CD4-positive, alpha-beta memory T cell (primary cell): ENCODE measurements at regions not wholly inside any gene's neighbourhood (a gene's known extent, or its start where the extent isn't known, plus 50 kb on each side); places are given as distances from the start of the nearest gene placed in this dataset.

Source experiments
- CTCF ChIA-PET: fragments of 350-600 bp; sonication (Branson Sonifier 250); formaldehyde crosslinking; loops from one replicate; lab custom pipeline; 2021; ENCODE audit warnings: inconsistent platforms; ENCODE audit not compliant: partially characterized antibody; lab: Charles Lee
- POLR2A ChIA-PET: fragments of 350-600 bp; sonication (Branson Sonifier 250); formaldehyde crosslinking; loops from one replicate; lab custom pipeline; 2021; ENCODE audit not compliant: partially characterized antibody; lab: Charles Lee
- DNase-seq, 5 donors: peaks; one replicate each; pipeline versions ENCODE4 v3.0.0 to v3.0.0-alpha.2; 2020 to 2022; ENCODE audit warnings: mixed read lengths in 1 of 5
- H3K27ac ChIP-seq: one replicate; pipeline ENCODE4 v1.7.0; 2013; ENCODE audit warnings: low read depth, low read length
- H3K27me3 ChIP-seq: 2 replicates; pipeline ENCODE4 v1.7.0; 2013; ENCODE audit warnings: mild to moderate bottlenecking, low read length, moderate library complexity; ENCODE audit not compliant: insufficient read depth
- H3K36me3 ChIP-seq: 2 replicates; pipeline ENCODE4 v1.7.0; 2013; ENCODE audit warnings: mild to moderate bottlenecking, low read length, moderate library complexity; ENCODE audit not compliant: insufficient read depth
- H3K4me1 ChIP-seq: 2 replicates; pipeline ENCODE4 v1.7.0; 2013; ENCODE audit warnings: mild to moderate bottlenecking, low read length, moderate library complexity; ENCODE audit not compliant: insufficient read depth
- H3K4me3 ChIP-seq, 2 donors: one replicate each; pipeline ENCODE4 v1.7.0; 2013; ENCODE audit warnings: low read length in 2 of 2, mild to moderate bottlenecking in 1 of 2
- H3K9me3 ChIP-seq, 2 donors: one replicate each; pipeline ENCODE4 v1.7.0; 2013; ENCODE audit warnings: low read length in 2 of 2, control low read depth in 1 of 2; ENCODE audit not compliant: control insufficient read depth in 1 of 2
- H3K27ac Mint-ChIP-seq, 7 donors: one replicate each; pipeline ENCODE4 v1.8.0; 2020 to 2021; ENCODE audit warnings: mixed read lengths in 7 of 7, mild to moderate bottlenecking in 6 of 7, inconsistent platforms in 3 of 7, moderate library complexity in 3 of 7
- H3K27me3 Mint-ChIP-seq, 2 donors: one replicate each; pipeline ENCODE4 v1.8.0; 2020 to 2021; ENCODE audit warnings: mixed read lengths in 2 of 2
- H3K36me3 Mint-ChIP-seq, 2 donors: one replicate each; pipeline ENCODE4 v1.8.0; 2020 to 2021; ENCODE audit warnings: mixed read lengths in 2 of 2, inconsistent platforms in 1 of 2, mild to moderate bottlenecking in 1 of 2
- H3K4me1 Mint-ChIP-seq, 4 donors: one replicate each; pipeline ENCODE4 v1.8.0; 2020 to 2021; ENCODE audit warnings: mixed read lengths in 4 of 4, mild to moderate bottlenecking in 1 of 4
- H3K4me3 Mint-ChIP-seq, 8 donors: one replicate each; pipeline ENCODE4 v1.8.0; 2020 to 2021; ENCODE audit warnings: mixed read lengths in 8 of 8, mild to moderate bottlenecking in 7 of 8, moderate library complexity in 6 of 8, inconsistent platforms in 3 of 8
- H3K9me3 Mint-ChIP-seq, 8 donors: one replicate each; pipeline ENCODE4 v1.8.0; 2020 to 2021; ENCODE audit warnings: mixed read lengths in 8 of 8, mild to moderate bottlenecking in 5 of 8, inconsistent platforms in 3 of 8, moderate library complexity in 1 of 8
- intact Hi-C: fragments of 100-400 bp; cut with micrococcal nuclease; formaldehyde crosslinking; loops from one replicate; pipeline ENCODE4 v1.15.1; 2023

GRCh38 chr9:26166537-26166936, 488.3 kb upstream of the TUSC1 start:
- no peak overlapping the region for H3K27ac ChIP-seq
- Mint-ChIP-seq H3K36me3 (no peaks in the 10 kb centered on the region), H3K27me3 (no peaks in the 10 kb centered on the region), H3K4me3 (no peak overlapping the region), H3K27ac (no peak overlapping the region), H3K9me3 (peaks cover 3 to 22% (median 8%) of the 10 kb centered on the region in 8 donors), H3K4me1 (no peaks in the 10 kb centered on the region)
- H3K27me3 ChIP-seq: no peaks in the 10 kb centered on the region
- no peaks in the 10 kb centered on the region for H3K9me3 ChIP-seq
- no peaks in the 10 kb centered on the region for H3K4me1 ChIP-seq
- ChIA-PET CTCF (no interaction called here), POLR2A (no interaction called here)
- DNase-seq: no peak
- intact Hi-C loops: no loop called here
- no peaks in the 10 kb centered on the region for H3K36me3 ChIP-seq
- no peak overlapping the region for H3K4me3 ChIP-seq

- Mint-ChIP-seq H3K27me3 (no peaks in the 10 kb centered on the region), H3K27ac (no peak overlapping the region), H3K4me3 (no peak overlapping the region), H3K9me3 (peaks cover 0 to 21% (median 8%) of the 10 kb centered on the region in 8 donors), H3K36me3 (no peaks in the 10 kb centered on the region), H3K4me1 (no peaks in the 10 kb centered on the region)
- POLR2A ChIA-PET: no interaction called here
- Histone ChIP-seq H3K4me3 (no peak overlapping the region), H3K4me1 (no peaks in the 10 kb centered on the region), H3K9me3 (no peaks in the 10 kb centered on the region), H3K27me3 (no peaks in the 10 kb centered on the region), H3K27ac (no peak overlapping the region), H3K36me3 (no peaks in the 10 kb centered on the region)
- intact Hi-C loops: no loop called here
- CTCF ChIA-PET: no interaction called here
- DNase-seq: no peak
Measured at GRCh38 chr9:26165426-26165825, 487.2 kb upstream of the TUSC1 start.

- intact Hi-C loops: no loop called here
- Histone ChIP-seq H3K4me1 (no peaks in the 10 kb centered on the region), H3K4me3 (no peak overlapping the region), H3K9me3 (no peaks in the 10 kb centered on the region), H3K27ac (no peak overlapping the region), H3K27me3 (no peaks in the 10 kb centered on the region), H3K36me3 (no peaks in the 10 kb centered on the region)
- Mint-ChIP-seq H3K4me3 (no peak overlapping the region), H3K27me3 (no peaks in the 10 kb centered on the region), H3K9me3 (peaks cover 0 to 20% (median 7%) of the 10 kb centered on the region in 8 donors), H3K36me3 (no peaks in the 10 kb centered on the region), H3K27ac (no peak overlapping the region), H3K4me1 (no peaks in the 10 kb centered on the region)
- POLR2A ChIA-PET: no interaction called here
- no peak for DNase-seq
- CTCF ChIA-PET: no interaction called here
Measured at GRCh38 chr9:26163931-26164330, 485.7 kb upstream of the TUSC1 start.

- intact Hi-C loops: no loop called here
- ChIA-PET POLR2A (no interaction called here), CTCF (no interaction called here)
Measured at GRCh38 chr9:26159575-26160392, 481.5 kb upstream of the TUSC1 start.

GRCh38 chr9:26158631-26159150, 480.4 kb upstream of the TUSC1 start:
- CTCF ChIA-PET: no interaction called here

More at GRCh38 chr9:26159575-26160392, 481.5 kb upstream of the TUSC1 start:
- no peaks in the 10 kb centered on the region for H3K4me1 ChIP-seq
- no peak overlapping the region for H3K27ac Mint-ChIP-seq
- H3K4me3 ChIP-seq: no peak overlapping the region
- H3K4me3 Mint-ChIP-seq: no peak overlapping the region
- H3K27me3 ChIP-seq: no peaks in the 10 kb centered on the region
- H3K36me3 Mint-ChIP-seq: no peaks in the 10 kb centered on the region
- no peaks in the 10 kb centered on the region for H3K36me3 ChIP-seq
- no peak overlapping the region for H3K27ac ChIP-seq
- peaks cover 0 to 24% (median 11%) of the 10 kb centered on the region in 8 donors for H3K9me3 Mint-ChIP-seq
- H3K27me3 Mint-ChIP-seq: no peaks in the 10 kb centered on the region
- DNase-seq: no peak
- H3K4me1 Mint-ChIP-seq: no peaks in the 10 kb centered on the region
- H3K9me3 ChIP-seq: no peaks in the 10 kb centered on the region

GRCh38 chr9:26157411-26157810, 479.2 kb upstream of the TUSC1 start:
- Mint-ChIP-seq H3K4me3 (no peak overlapping the region), H3K9me3 (peaks cover 3 to 25% (median 10%) of the 10 kb centered on the region in 8 donors), H3K27me3 (no peaks in the 10 kb centered on the region), H3K36me3 (no peaks in the 10 kb centered on the region), H3K4me1 (no peaks in the 10 kb centered on the region), H3K27ac (no peak overlapping the region)
- Histone ChIP-seq H3K4me3 (no peak overlapping the region), H3K9me3 (no peaks in the 10 kb centered on the region), H3K27me3 (no peaks in the 10 kb centered on the region), H3K4me1 (no peaks in the 10 kb centered on the region), H3K36me3 (no peaks in the 10 kb centered on the region), H3K27ac (no peak overlapping the region)
- POLR2A ChIA-PET: no interaction called here
- DNase-seq: no peak
- intact Hi-C loops: no loop called here
- CTCF ChIA-PET: no interaction called here

More at GRCh38 chr9:26158631-26159150, 480.4 kb upstream of the TUSC1 start:
- Mint-ChIP-seq H3K27ac (no peak overlapping the region), H3K4me1 (no peaks in the 10 kb centered on the region), H3K9me3 (peaks cover 0 to 21% (median 9%) of the 10 kb centered on the region in 8 donors), H3K36me3 (no peaks in the 10 kb centered on the region), H3K27me3 (no peaks in the 10 kb centered on the region), H3K4me3 (no peak overlapping the region)
- no peak for DNase-seq
- no peaks in the 10 kb centered on the region for H3K9me3 ChIP-seq
- intact Hi-C loops: no loop called here
- no peak overlapping the region for H3K27ac ChIP-seq
- no peaks in the 10 kb centered on the region for H3K36me3 ChIP-seq
- no peaks in the 10 kb centered on the region for H3K27me3 ChIP-seq
- H3K4me1 ChIP-seq: no peaks in the 10 kb centered on the region
- POLR2A ChIA-PET: no interaction called here
- H3K4me3 ChIP-seq: no peak overlapping the region

- ChIA-PET CTCF (no interaction called here), POLR2A (no interaction called here)
- Mint-ChIP-seq H3K9me3 (peaks cover 1 to 12% (median 3%) of the 10 kb centered on the region in 8 donors), H3K36me3 (no peaks in the 10 kb centered on the region), H3K27me3 (no peaks in the 10 kb centered on the region), H3K4me3 (no peak overlapping the region), H3K27ac (no peak overlapping the region), H3K4me1 (no peaks in the 10 kb centered on the region)
- DNase-seq: no peak
- H3K27ac ChIP-seq: no peak overlapping the region
- H3K27me3 ChIP-seq: no peaks in the 10 kb centered on the region
- H3K36me3 ChIP-seq: no peaks in the 10 kb centered on the region
- no peak overlapping the region for H3K4me3 ChIP-seq
- H3K9me3 ChIP-seq: no peaks in the 10 kb centered on the region
- no peaks in the 10 kb centered on the region for H3K4me1 ChIP-seq
- intact Hi-C loops: no loop called here
Measured at GRCh38 chr9:26152350-26152749, 474.1 kb upstream of the TUSC1 start.
